DND-41 (cell line): ENCODE measurements at regions not wholly inside any gene's neighbourhood (a gene's known extent, or its start where the extent isn't known, plus 50 kb on each side); places are given as distances from the start of the nearest gene placed in this dataset.

Experiments used
- ATAC-seq: fragments of 200-7000 bp; cut with Tn5 transposase; 3 replicates; pipeline ENCODE4 v1.9.1; 2021; ENCODE audit warnings: low read depth; ENCODE audit not compliant: insufficient read depth
- DNase-seq: peaks from one replicate; pipeline ENCODE4 v3.0.0-alpha.2; 2020
- H2AFZ ChIP-seq: 2 replicates; pipeline ENCODE4 v1.6.0; 2012; ENCODE audit warnings: low read depth, low read length
- H3K27ac ChIP-seq: 2 replicates; pipeline ENCODE4 v1.5.1; 2012; ENCODE audit warnings: low read length, inconsistent platforms
- H3K27me3 ChIP-seq: fragments of 200-600 bp; sonication (generic); 2 replicates; pipeline ENCODE4 v1.6.0; 2012; ENCODE audit warnings: low read length, mild to moderate bottlenecking, inconsistent platforms; ENCODE audit not compliant: insufficient read depth, poor library complexity
- H3K36me3 ChIP-seq: 2 replicates; pipeline ENCODE4 v1.5.1; 2012; ENCODE audit warnings: low read length, inconsistent platforms; ENCODE audit not compliant: insufficient read depth
- H3K4me1 ChIP-seq: 2 replicates; pipeline ENCODE4 v1.5.1; 2012; ENCODE audit warnings: mild to moderate bottlenecking, low read length; ENCODE audit not compliant: insufficient read depth
- H3K4me2 ChIP-seq: 2 replicates; pipeline ENCODE4 v1.6.0; 2012; ENCODE audit warnings: mild to moderate bottlenecking, moderate library complexity, low read length, inconsistent platforms; ENCODE audit not compliant: insufficient read depth
- H3K4me3 ChIP-seq, 2 experiments: fragments of 200-600 bp in 1 of 2; shearing (Covaris generic) in 1 of 2; 2 replicates each; pipeline ENCODE4 v1.5.1; 2012 to 2016; ENCODE audit warnings: inconsistent platforms in 2 of 2, low read length in 2 of 2, mild to moderate bottlenecking in 2 of 2, low read depth in 1 of 2, moderate library complexity in 1 of 2
- H3K79me2 ChIP-seq: 2 replicates; pipeline ENCODE4 v1.6.0; 2012; ENCODE audit warnings: low read length, inconsistent platforms; ENCODE audit not compliant: insufficient read depth
- H3K9ac ChIP-seq: 2 replicates; pipeline ENCODE4 v1.6.0; 2012; ENCODE audit warnings: low read depth, mild to moderate bottlenecking, inconsistent platforms, low read length, moderate library complexity
- H3K9me3 ChIP-seq: 2 replicates; pipeline ENCODE4 v1.5.1; 2012; ENCODE audit warnings: low read length, moderate library complexity, mild to moderate bottlenecking, inconsistent platforms; ENCODE audit not compliant: insufficient read depth, severe bottlenecking
- H4K20me1 ChIP-seq: 2 replicates; pipeline ENCODE4 v1.6.0; 2012; ENCODE audit warnings: low read length; ENCODE audit not compliant: insufficient read depth
- CTCF ChIP-seq: IDR thresholded peaks from 2 replicates; pipeline ENCODE4 v1.5.1; 2012; ENCODE audit warnings: borderline replicate concordance, low read length, moderate library complexity, mild to moderate bottlenecking; ENCODE audit not compliant: poor library complexity, severe bottlenecking; ENCODE audit errors: extremely low read depth
- EZH2 ChIP-seq: IDR thresholded peaks from 3 replicates; pipeline ENCODE4 v1.6.1; 2012; ENCODE audit warnings: borderline replicate concordance, low read depth, mild to moderate bottlenecking, moderate library complexity, low read length, inconsistent platforms; ENCODE audit not compliant: severe bottlenecking

- no peaks in the 10 kb centered on the region for H4K20me1 ChIP-seq
- H3K79me2 ChIP-seq: no peaks in the 10 kb centered on the region
- H3K4me1 ChIP-seq: no peaks in the 10 kb centered on the region
- no peak for TF ChIP-seq EZH2
- TF ChIP-seq CTCF: no peak
- no peak overlapping the region for H3K9ac ChIP-seq
- no peaks in the 10 kb centered on the region for H3K36me3 ChIP-seq
- no peaks in the 10 kb centered on the region for H3K9me3 ChIP-seq
- no peak overlapping the region for H3K4me3 ChIP-seq
- H3K27me3 ChIP-seq: peaks cover 18% of the 10 kb centered on the region
- H3K27ac ChIP-seq: no peak overlapping the region
- ATAC-seq (no peak), DNase-seq (no peak)
- H3K4me2 ChIP-seq: no peak overlapping the region
- no peak overlapping the region for H2AFZ ChIP-seq
Observed at GRCh38 chr18:34648269-34648985, 61.7 kb upstream of the DTNA start.

- H3K4me2 ChIP-seq: no peak overlapping the region
- H3K9ac ChIP-seq: no peak overlapping the region
- H3K9me3 ChIP-seq: no peaks in the 10 kb centered on the region
- H3K4me3 ChIP-seq: no peak overlapping the region
- no peak overlapping the region for H3K27ac ChIP-seq
- no peaks in the 10 kb centered on the region for H3K79me2 ChIP-seq
- ATAC-seq (no peak), DNase-seq (no peak)
- H2AFZ ChIP-seq: no peak overlapping the region
- no peaks in the 10 kb centered on the region for H4K20me1 ChIP-seq
- H3K36me3 ChIP-seq: no peaks in the 10 kb centered on the region
- H3K4me1 ChIP-seq: no peaks in the 10 kb centered on the region
- TF ChIP-seq CTCF (no peak), EZH2 (no peak)
- H3K27me3 ChIP-seq: peaks cover 18% of the 10 kb centered on the region
Observed at GRCh38 chr18:34649080-34649479, 61.0 kb upstream of the DTNA start.

GRCh38 chr18:34650121-34650545 is 60.0 kb upstream of the DTNA start:
- no peaks in the 10 kb centered on the region for H3K79me2 ChIP-seq
- DNase-seq (no peak), ATAC-seq (no peak)
- peaks cover 18% of the 10 kb centered on the region for H3K27me3 ChIP-seq
- H2AFZ ChIP-seq: no peak overlapping the region
- H3K36me3 ChIP-seq: no peaks in the 10 kb centered on the region
- H3K27ac ChIP-seq: no peak overlapping the region
- TF ChIP-seq EZH2: no peak
- TF ChIP-seq CTCF: no peak
- H3K4me1 ChIP-seq: no peaks in the 10 kb centered on the region
- H3K4me2 ChIP-seq: no peak overlapping the region
- no peak overlapping the region for H3K9ac ChIP-seq
- no peak overlapping the region for H3K4me3 ChIP-seq
- no peaks in the 10 kb centered on the region for H4K20me1 ChIP-seq
- no peaks in the 10 kb centered on the region for H3K9me3 ChIP-seq
